H9 (cell line): ENCODE measurements at regions not wholly inside any gene's neighbourhood (a gene's known extent, or its start where the extent isn't known, plus 50 kb on each side); places are given as distances from the start of the nearest gene placed in this dataset.

ENCODE experiments used
- DNase-seq: peaks from one replicate; pipeline ENCODE4 v3.0.0-alpha.2; 2017
- H2AFZ ChIP-seq: one replicate; pipeline ENCODE4 v1.6.1; 2013; ENCODE audit warnings: mild to moderate bottlenecking, low read length, control low read depth, moderate library complexity
- H2AK5ac ChIP-seq: 2 replicates; pipeline ENCODE4 v1.6.1; 2013; ENCODE audit warnings: low read length, control low read depth, mixed read lengths; ENCODE audit not compliant: insufficient read length
- H2BK120ac ChIP-seq: one replicate; pipeline ENCODE4 v1.6.1; 2013; ENCODE audit warnings: low read depth, mild to moderate bottlenecking, low read length, control low read depth, inconsistent platforms; ENCODE audit not compliant: poor library complexity, severe bottlenecking
- H2BK12ac ChIP-seq: 2 replicates; pipeline ENCODE4 v1.6.1; 2013; ENCODE audit warnings: low read length, control low read depth, mixed read lengths, low read depth; ENCODE audit not compliant: insufficient read length
- H2BK15ac ChIP-seq: 2 replicates; pipeline ENCODE4 v1.6.1; 2013; ENCODE audit warnings: low read depth, low read length, control low read depth
- H2BK20ac ChIP-seq: one replicate; pipeline ENCODE4 v1.6.1; 2013; ENCODE audit warnings: low read depth, mild to moderate bottlenecking, low read length, control low read depth, inconsistent platforms; ENCODE audit not compliant: poor library complexity, severe bottlenecking
- H2BK5ac ChIP-seq: 2 replicates; pipeline ENCODE4 v1.6.1; 2013; ENCODE audit warnings: low read length, control low read depth, mixed read lengths; ENCODE audit not compliant: insufficient read length
- H3K14ac ChIP-seq: 2 replicates; pipeline ENCODE4 v1.6.1; 2013; ENCODE audit warnings: low read length, control low read depth; ENCODE audit not compliant: insufficient read depth
- H3K18ac ChIP-seq: 2 replicates; pipeline ENCODE4 v1.6.1; 2013; ENCODE audit warnings: low read depth, mild to moderate bottlenecking, mixed read lengths, low read length, control low read depth; ENCODE audit not compliant: insufficient read length
- H3K23ac ChIP-seq: 2 replicates; pipeline ENCODE4 v1.6.1; 2013; ENCODE audit warnings: low read length, control low read depth, mixed read lengths, low read depth; ENCODE audit not compliant: insufficient read length
- H3K23me2 ChIP-seq: 2 replicates; pipeline ENCODE4 v1.6.1; 2013; ENCODE audit warnings: low read depth, mild to moderate bottlenecking, mixed read lengths, low read length, control low read depth; ENCODE audit not compliant: insufficient read length, poor library complexity, severe bottlenecking
- H3K27ac ChIP-seq: 2 replicates; pipeline ENCODE4 v1.5.1; 2013; ENCODE audit warnings: low read length, control low read depth, mixed read lengths, low read depth; ENCODE audit not compliant: insufficient read length
- H3K27me3 ChIP-seq: 2 replicates; pipeline ENCODE4 v1.6.1; 2013; ENCODE audit warnings: low read length, control low read depth, inconsistent platforms; ENCODE audit not compliant: insufficient read depth
- H3K4ac ChIP-seq: 2 replicates; pipeline ENCODE4 v1.6.1; 2013; ENCODE audit warnings: low read depth, mild to moderate bottlenecking, control low read depth, inconsistent platforms, low read length, moderate library complexity
- H3K4me1 ChIP-seq: 2 replicates; pipeline ENCODE4 v1.6.1; 2013; ENCODE audit warnings: low read length, control low read depth, inconsistent platforms; ENCODE audit not compliant: insufficient read depth
- H3K4me2 ChIP-seq: 2 replicates; pipeline ENCODE4 v1.6.1; 2013; ENCODE audit warnings: low read length, control low read depth, mixed read lengths; ENCODE audit not compliant: insufficient read length, insufficient read depth
- H3K56ac ChIP-seq: 2 replicates; pipeline ENCODE4 v1.6.1; 2013; ENCODE audit warnings: low read depth, mild to moderate bottlenecking, mixed read lengths, low read length, control low read depth; ENCODE audit not compliant: insufficient read length
- H3K79me1 ChIP-seq: 2 replicates; pipeline ENCODE4 v1.6.1; 2013; ENCODE audit warnings: low read depth, mild to moderate bottlenecking, moderate library complexity, low read length, control low read depth, inconsistent platforms; ENCODE audit not compliant: insufficient read depth, poor library complexity, severe bottlenecking
- H3K79me2 ChIP-seq: 2 replicates; pipeline ENCODE4 v1.6.1; 2013; ENCODE audit warnings: low read length, control low read depth, inconsistent platforms; ENCODE audit not compliant: insufficient read depth
- H3K9ac ChIP-seq: 2 replicates; pipeline ENCODE4 v1.6.1; 2013; ENCODE audit warnings: low read length, control low read depth, mixed read lengths; ENCODE audit not compliant: insufficient read length; ENCODE audit errors: extremely low read depth
- H3K9me3 ChIP-seq: one replicate; pipeline ENCODE4 v1.6.1; 2013; ENCODE audit warnings: low read depth, low read length, inconsistent platforms; ENCODE audit not compliant: control insufficient read depth
- H3T11ph ChIP-seq: one replicate; pipeline ENCODE4 v1.6.1; 2013; ENCODE audit warnings: mild to moderate bottlenecking, low read length, control low read depth, inconsistent platforms
- H4K20me1 ChIP-seq: one replicate; pipeline ENCODE4 v1.6.1; 2013; ENCODE audit not compliant: control insufficient read depth, insufficient read length, insufficient read depth
- H4K5ac ChIP-seq: 2 replicates; pipeline ENCODE4 v1.6.1; 2013; ENCODE audit warnings: low read depth, mild to moderate bottlenecking, mixed read lengths, low read length, control low read depth; ENCODE audit not compliant: insufficient read length
- H4K8ac ChIP-seq: replicated peaks from 2 replicates; pipeline ENCODE4 v1.6.1; 2013; ENCODE audit warnings: low read length, control low read depth, mixed read lengths, low read depth; ENCODE audit not compliant: insufficient read length
- H4K91ac ChIP-seq: 2 replicates; pipeline ENCODE4 v1.6.1; 2013; ENCODE audit warnings: low read depth, mild to moderate bottlenecking, moderate library complexity, mixed read lengths, low read length, control low read depth; ENCODE audit not compliant: insufficient read length
- H3K27ac Mint-ChIP-seq, 3 experiments: 2 replicates in 2 of 3; 3 replicates in 1 of 3; pipeline ENCODE4 v1.8.0; 2020 to 2021; ENCODE audit warnings: mixed read lengths in 3 of 3, mild to moderate bottlenecking in 1 of 3, moderate library complexity in 1 of 3
- H3K27me3 Mint-ChIP-seq: 2 replicates; pipeline ENCODE4 v1.8.0; 2021; ENCODE audit warnings: low read depth, mild to moderate bottlenecking, moderate library complexity, mixed read lengths
- H3K36me3 Mint-ChIP-seq, 3 experiments: 2 replicates in 2 of 3; 3 replicates in 1 of 3; pipeline ENCODE4 v1.8.0; 2020 to 2021; ENCODE audit warnings: low read depth in 3 of 3, mixed read lengths in 3 of 3; ENCODE audit not compliant: insufficient read depth in 1 of 3
- H3K4me1 Mint-ChIP-seq, 2 experiments: 2 replicates each; pipeline ENCODE4 v1.8.0; 2020; ENCODE audit warnings: mixed read lengths in 2 of 2
- H3K4me3 Mint-ChIP-seq, 2 experiments: 2 replicates in 1 of 2; 3 replicates in 1 of 2; pipeline ENCODE4 v1.8.0; 2020 to 2021; ENCODE audit warnings: mild to moderate bottlenecking in 2 of 2, mixed read lengths in 2 of 2, moderate library complexity in 1 of 2
- H3K9me3 Mint-ChIP-seq, 2 experiments: 2 replicates in 1 of 2; 3 replicates in 1 of 2; pipeline ENCODE4 v1.8.0; 2020; ENCODE audit warnings: mild to moderate bottlenecking in 2 of 2, mixed read lengths in 2 of 2, moderate library complexity in 1 of 2
- CTCF ChIP-seq: fragments of 200-600 bp; sonication (generic); conservative IDR thresholded peaks from 3 replicates; pipeline ENCODE4 v1.8.0; 2021; ENCODE audit warnings: antibody characterized with exemption, mild to moderate bottlenecking
- WGBS: extraction: QIAGEN DNeasy Blood & Tissue Kit; methylation state at CpG from one replicate; pipeline ENCODE4 v1.1.7; 2013; ENCODE audit warnings: missing lambda C conversion rate, low lambda C conversion rate, mixed read lengths; ENCODE audit not compliant: insufficient read length; ENCODE audit errors: extremely low coverage; 5-methylcytosine and 5-hydroxymethylcytosine counted together

- Histone ChIP-seq H3T11ph (no peak overlapping the region), H3K23ac (no peak overlapping the region), H3K4me1 (no peaks in the 10 kb centered on the region), H3K9me3 (no peaks in the 10 kb centered on the region), H2BK12ac (no peak overlapping the region), H3K23me2 (no peaks in the 10 kb centered on the region), H3K9ac (no peak overlapping the region), H3K4me2 (no peak overlapping the region), H2BK20ac (no peak overlapping the region), H2AK5ac (no peak overlapping the region), H3K79me1 (no peaks in the 10 kb centered on the region), H3K27ac (no peak overlapping the region), H4K5ac (no peak overlapping the region), H3K56ac (no peak overlapping the region), H2BK5ac (no peak overlapping the region), H2BK15ac (no peak overlapping the region), H2AFZ (no peak overlapping the region), H3K4ac (no peak overlapping the region), H3K14ac (no peak overlapping the region), H4K91ac (no peak overlapping the region), H4K20me1 (no peaks in the 10 kb centered on the region), H3K27me3 (no peaks in the 10 kb centered on the region), H2BK120ac (no peak overlapping the region), H3K18ac (no peak overlapping the region), H3K79me2 (no peaks in the 10 kb centered on the region), H4K8ac (no peak overlapping the region)
- Mint-ChIP-seq H3K4me3 (no peak overlapping the region), H3K36me3 (peaks cover 0 to 14% (median 3%) of the 10 kb centered on the region in 3 experiments; a peak in 5 of 7 replicates), H3K27me3 (no peaks in the 10 kb centered on the region), H3K4me1 (no peaks in the 10 kb centered on the region), H3K9me3 (peaks cover 14 to 17% of the 10 kb centered on the region in 2 experiments), H3K27ac (no peak overlapping the region)
- no peak for TF ChIP-seq CTCF
- no CpG with 5 or more reads among the region's 4 CpGs for WGBS
- DNase-seq, result no peak
These were observed 226.7 kb upstream of the IPO5 start for GRCh38 chr13:97726664-97727280.
